HG02571 (cell line): ENCODE measurements at regions not wholly inside any gene's neighbourhood (a gene's known extent, or its start where the extent isn't known, plus 50 kb on each side); places are given as distances from the start of the nearest gene placed in this dataset.
"Not testable (repeated sequence)": the region's sequence is repeated elsewhere in the genome, so short reads cannot be mapped to it uniquely, and the experiment has no call there.

ENCODE experiments used
- ATAC-seq: cut with Tn5 transposase; IDR thresholded peaks from one replicate; pipeline ENCODE4 v1.9.1; 2021; ENCODE audit warnings: mild to moderate bottlenecking, moderate library complexity; ENCODE audit not compliant: unreplicated experiment

- no peak for ATAC-seq
Observed at GRCh38 chr16:55059146-55059545, 128.5 kb downstream of the IRX5 start.

DNA sequence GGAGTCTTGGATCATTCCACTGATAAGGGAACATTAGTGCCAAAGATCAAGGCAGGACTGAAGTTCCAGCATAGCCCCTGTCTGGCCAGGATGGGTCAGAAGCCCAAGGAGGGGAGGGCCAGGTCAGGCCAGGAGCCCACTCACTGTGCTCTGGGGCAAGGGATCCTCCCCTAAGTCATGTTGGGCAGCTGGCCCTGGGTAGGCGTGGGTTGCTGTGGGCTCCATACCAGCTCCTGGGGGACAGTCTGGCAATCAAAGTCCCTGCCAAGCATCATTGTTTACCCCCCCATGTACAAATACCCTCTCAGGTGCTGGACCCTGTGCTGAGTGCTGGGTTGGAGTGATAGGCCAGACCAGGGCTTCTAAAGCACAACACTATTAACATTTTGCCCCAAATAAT is 130.5 kb downstream of the IRX5 start:
- ATAC-seq = no peak

DNA sequence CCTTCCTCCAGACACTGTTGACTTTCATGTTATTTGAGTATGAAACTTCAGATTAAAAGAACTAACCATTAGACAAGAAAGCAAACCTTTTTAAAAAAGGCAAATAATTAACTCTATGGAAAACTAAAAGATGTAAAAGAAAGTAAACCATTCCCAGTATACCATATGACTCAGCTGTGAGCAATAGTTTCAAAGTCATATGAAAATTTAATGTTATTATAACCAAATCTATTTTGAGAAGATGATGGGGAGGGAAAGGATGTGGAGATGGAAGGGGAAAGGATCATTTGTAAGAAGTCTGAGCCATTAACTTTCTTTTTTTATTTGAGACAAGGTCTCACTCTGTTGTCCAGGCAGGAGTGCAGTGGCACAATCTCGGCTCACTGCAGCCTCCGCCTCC is 131.8 kb downstream of the IRX5 start:
- ATAC-seq = no peak

- no peak for ATAC-seq
Observed at GRCh38 chr16:55072976-55073375, 142.3 kb downstream of the IRX5 start.

GRCh38 chr16:55073830-55074229 is 143.2 kb downstream of the IRX5 start:
- ATAC-seq = no peak

DNA sequence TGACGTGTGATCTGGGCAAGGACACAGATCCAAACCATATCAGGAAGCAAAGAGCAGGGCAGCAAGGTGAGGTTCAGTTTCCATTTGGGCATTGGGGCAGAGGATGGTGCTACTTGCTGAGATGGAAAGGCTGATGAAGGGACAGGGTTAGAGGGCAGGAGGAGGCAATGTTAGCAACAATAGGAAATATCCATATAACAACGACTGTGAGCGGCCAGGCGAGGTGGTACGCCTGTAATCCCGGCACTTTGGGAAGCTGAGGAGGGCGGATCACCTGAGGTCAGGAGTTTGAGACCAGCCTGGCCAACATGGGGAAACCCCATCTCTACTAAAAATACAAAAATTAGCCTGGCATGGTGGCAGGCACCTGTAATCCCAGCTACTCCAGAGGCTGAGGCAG is 144.5 kb downstream of the IRX5 start:
- ATAC-seq = not testable (repeated sequence)

DNA sequence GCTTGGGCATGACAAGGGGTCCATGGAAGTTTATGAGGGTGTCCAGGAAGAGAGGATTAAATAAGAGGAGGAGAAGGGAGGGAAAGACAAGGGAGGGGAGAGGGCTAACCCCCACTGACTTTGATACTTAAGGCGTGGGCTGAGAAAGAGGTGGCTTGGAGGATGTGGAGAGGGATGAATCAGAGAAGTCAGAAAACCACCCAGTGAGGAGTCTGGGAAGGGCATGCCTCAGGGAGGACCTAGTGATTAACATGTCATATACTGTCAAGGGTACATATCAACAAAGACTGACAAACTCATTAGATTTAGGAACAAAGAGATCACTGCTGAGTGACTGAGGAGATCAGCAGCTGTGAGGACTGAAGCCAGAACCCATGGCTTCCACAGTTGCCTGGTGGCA is 145.4 kb downstream of the IRX5 start:
- no peak for ATAC-seq

DNA sequence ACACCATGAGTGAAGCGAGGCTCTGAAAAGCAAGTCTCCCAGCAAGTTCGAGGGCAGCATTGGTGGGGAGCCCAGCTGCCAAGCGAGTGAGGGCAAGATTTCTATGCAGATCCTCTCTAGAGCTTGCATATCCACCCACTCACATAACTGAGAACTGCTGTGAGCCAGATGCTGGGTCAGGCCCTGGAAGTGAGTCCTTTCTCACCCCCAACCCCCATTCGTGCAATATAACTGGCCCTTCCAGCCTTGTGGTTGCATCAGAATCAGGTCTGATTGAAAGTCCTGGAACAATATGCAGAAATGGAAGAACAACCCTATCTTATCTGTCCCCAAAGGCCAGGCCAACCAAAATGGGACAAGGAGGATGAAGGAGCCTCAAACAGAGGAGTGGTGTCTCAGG is 146.6 kb downstream of the IRX5 start:
- ATAC-seq = no peak

DNA sequence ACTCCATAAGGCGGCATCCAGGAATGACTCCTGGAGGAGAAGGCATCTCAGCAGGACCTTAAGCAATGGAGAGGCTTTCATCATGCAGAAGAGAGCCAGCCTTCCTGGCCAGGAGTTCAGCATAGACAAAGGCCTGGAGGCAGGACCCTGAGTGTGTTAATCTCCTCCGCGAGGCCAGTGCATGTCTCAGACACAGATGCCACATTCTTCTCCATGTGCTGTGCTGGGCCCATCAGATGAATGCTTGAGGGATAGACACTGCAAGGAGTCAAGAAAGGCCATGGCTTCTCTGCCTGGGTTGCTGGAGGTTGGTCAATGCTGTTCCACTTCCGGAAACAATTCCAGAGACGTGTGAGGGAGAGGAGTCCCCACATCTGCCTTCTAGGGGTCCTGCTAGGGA is 147.5 kb downstream of the IRX5 start:
- no peak for ATAC-seq

DNA sequence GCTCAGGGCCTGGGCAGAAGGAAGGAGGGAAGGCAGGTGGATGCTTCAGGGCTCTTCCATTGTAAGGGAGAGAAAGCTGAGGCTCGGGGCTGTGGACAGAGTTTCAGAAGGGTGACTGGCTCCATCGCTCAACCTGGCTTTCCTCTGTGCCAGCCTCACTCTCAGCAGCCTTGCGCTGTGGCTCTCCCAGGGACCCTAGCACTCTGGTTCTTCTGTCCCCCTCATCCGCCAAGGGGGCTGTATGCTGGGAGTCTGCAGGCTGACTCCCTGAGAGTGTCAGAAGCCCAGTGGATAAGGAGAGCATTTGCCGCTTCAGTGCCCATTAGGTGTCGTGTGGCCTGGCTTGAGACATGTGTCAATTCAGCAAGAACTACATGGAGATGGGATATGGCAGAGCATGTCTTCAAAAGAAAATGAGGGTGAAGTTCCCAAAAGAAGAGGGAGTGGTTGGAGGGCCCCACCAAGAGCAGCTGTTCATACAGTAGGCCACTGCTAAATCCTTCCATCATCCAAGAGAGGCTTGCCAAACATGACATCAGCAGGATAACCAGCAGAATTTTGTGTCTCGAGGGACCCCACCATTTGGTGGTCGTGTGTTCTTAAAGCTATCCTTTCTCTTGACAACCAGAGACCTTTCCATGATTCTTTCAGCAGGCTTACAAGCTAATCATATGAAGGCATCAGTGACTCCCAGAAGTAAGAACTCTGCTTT is 148.2 kb downstream of the IRX5 start:
- no peak for ATAC-seq

GRCh38 chr16:55081622-55082590 is 151.2 kb downstream of the IRX5 start:
- no peak for ATAC-seq

DNA sequence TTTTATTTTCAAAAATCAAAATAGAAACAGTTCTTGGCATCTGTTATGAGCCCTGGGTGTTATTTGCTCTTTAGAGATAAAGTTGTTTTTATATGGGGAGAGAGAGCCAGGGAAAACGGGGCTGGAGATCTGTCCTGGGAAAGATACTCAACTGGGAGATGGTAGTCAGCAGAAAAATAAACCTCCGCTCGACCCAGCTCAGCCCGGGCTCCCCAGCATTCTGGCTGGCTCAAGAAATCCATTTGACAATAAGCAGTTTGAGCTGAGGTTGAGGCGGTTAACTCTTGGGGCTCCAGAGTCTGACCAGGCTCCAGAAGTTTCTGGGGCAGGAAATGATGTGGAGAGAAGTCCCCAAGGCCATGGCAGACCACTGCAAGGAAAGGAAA is 151.9 kb downstream of the IRX5 start:
- ATAC-seq = no peak

DNA sequence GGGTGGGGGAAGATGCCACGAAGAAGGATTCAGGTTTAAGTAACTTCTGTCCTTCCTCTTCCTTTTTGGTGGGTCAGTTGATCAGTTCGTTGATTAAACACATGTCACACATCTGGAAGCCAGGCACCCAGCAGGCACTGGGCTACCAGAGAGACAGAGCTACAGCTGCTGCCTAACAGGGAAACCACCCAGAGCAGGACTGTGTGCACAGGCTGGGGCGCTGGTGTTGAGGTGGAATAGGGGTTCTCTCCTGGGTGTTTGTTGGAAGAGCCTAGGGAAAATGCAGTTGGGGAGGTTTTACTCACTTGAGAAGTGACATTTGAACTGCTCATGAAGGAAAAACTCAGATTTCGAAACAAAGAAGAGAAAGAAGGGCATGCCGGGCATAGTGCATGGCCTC is 152.4 kb downstream of the IRX5 start:
- ATAC-seq = no peak

GRCh38 chr16:55088098-55088497 is 157.4 kb downstream of the IRX5 start:
- ATAC-seq = no peak

DNA sequence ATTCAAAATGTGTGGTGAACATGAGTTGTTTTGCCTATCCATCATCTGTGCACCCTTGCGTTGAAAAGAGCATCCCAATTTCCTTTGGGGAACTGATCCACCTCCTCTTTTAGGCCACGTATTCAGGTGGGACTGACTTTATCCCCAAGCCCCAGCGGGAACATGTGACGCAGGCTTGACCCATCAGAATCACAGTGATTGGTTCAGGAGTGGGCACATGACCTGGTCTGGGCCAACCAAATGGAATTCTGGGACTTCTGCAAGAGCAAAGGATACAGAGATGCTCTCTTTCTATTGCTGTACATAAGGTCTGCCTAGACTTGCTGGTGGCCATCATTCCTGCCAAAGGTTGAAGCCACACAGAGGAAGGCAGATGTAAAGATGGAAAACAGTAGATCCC is 158.9 kb downstream of the IRX5 start:
- no peak for ATAC-seq

- ATAC-seq = no peak
Observed at GRCh38 chr16:55091213-55091870, 160.7 kb downstream of the IRX5 start.

- no peak for ATAC-seq
Observed at GRCh38 chr16:55091871-55092230, 161.2 kb downstream of the IRX5 start.

DNA sequence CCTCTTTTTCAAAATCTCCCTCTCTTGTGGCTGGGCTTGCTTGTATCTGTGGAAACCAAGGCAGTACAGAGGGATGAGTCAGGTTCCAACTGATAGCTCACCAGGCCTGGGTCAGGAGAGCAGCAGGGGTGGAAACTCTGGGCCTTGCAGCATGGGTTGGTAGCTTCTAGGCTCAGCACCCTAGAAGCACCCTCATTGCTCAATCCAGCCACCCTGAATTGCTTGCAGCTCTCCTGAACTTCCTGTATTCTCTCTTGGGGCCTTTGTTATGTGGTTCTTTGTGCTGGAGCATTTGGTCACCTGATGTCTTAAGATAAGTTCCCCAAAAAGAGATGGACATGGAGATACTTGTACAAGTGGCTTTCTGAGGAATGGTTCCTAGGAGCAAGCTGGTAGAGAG is 169.4 kb downstream of the IRX5 start:
- ATAC-seq = no peak

DNA sequence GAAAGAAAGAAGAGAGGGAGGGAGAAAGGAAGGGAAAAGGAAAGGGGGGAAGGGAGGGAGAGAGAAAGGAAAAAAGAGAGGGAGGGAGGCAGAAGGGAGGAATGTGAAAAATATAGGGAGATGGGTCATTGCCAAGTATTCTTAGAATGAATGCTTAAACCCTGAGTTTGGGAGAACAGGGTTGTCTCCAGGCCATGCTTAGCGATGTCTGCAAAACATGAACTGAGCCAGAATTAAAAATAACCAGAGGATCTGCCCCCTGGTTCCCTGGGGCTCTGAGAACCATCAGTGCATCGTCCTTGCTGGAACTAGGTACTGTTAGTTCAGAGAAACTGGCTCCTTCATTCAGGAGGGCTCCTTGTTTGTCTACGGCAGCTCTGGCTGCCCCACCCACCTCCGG is 170.4 kb downstream of the IRX5 start:
- no peak for ATAC-seq

DNA sequence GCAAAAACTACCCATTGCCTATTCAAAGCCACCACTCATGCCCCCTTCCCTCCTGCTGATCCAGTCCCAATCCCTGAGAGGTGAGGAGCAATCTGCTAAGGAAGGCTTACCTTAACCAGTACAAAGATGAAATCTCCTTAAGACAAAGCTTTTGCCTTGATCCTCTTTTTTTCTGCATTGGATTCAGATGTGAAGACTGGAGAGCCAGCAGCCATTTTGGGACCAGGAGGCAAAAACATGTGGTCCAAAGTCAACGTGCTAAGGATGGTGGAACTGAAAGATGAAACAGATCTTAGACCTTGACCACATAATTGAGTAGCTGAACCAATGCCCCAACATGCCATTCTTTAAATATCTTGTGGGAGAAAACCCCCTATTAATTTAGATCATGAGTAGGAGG is 171.4 kb downstream of the IRX5 start:
- no peak for ATAC-seq

DNA sequence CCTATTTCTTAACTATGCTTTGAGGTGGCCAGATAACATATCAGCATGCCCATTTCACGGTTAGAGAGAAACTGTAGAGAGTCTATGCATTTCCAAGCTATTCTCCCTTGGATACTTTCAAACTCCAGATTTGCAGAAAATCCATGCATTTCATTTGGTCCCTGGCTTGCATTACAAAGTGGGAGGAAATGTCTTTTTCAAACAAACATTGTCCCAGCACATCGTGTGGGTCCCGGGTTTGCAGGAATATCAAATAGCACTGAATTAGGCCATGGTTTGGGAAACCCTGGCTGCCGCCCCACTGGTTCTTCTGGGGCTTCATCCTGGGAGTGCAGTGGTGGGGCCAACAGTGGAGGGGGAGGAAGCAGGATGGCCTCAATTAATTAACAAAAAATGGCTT is 171.9 kb downstream of the IRX5 start:
- no peak for ATAC-seq

DNA sequence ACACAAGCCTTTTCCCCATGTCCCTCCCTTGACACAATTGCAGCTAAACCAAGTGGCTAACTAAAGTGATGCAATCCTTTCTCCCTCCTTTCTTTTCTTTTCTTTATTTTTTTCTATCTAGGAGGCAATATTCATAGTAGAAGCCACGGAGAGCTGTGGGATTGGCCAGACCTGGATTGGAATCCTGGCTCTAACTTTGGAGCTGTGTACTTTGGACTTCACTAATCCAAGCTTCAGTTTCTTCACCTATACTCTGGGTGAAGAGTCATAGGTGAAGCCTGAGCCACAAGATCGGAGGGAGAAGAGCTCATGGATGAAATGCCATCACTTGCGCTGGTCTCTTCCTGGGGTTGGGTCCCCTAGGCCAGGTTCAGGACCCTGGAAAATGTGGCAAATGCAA is 177.2 kb downstream of the IRX5 start:
- ATAC-seq = no peak
